ENCODE measurements at regions not wholly inside any gene's neighbourhood (a gene's known extent, or its start where the extent isn't known, plus 50 kb on each side); places are given as distances from the start of the nearest gene placed in this dataset.

GRCh38 chrX:20620306-20620705 is 353.6 kb upstream of the RPS6KA3 start:
- no peak for DNase-seq (ENCODE audit: low spot score)
- TF ChIP-seq CTCF (IDR thresholded peaks at IDR 0.05; ENCODE audit: extremely low read depth, insufficient read depth, missing control alignments) = no peak
- in situ Hi-C loops (cut with MboI; ENCODE audit: low pct_unique_long_range_greater_than_20kb, low sequenced_read_pairs, unreplicated experiment) = no loop called here

GRCh38 chrX:20609916-20610415 is 343.3 kb upstream of the RPS6KA3 start:
- TF ChIP-seq CTCF (IDR thresholded peaks at IDR 0.05; ENCODE audit: extremely low read depth, insufficient read depth, missing control alignments) = no peak
- no peak for DNase-seq (ENCODE audit: low spot score)
- in situ Hi-C loops (cut with MboI; ENCODE audit: low pct_unique_long_range_greater_than_20kb, low sequenced_read_pairs, unreplicated experiment) = no loop called here

GRCh38 chrX:20606831-20607230 is 340.1 kb upstream of the RPS6KA3 start:
- no peak for TF ChIP-seq CTCF (IDR thresholded peaks at IDR 0.05; ENCODE audit: extremely low read depth, insufficient read depth, missing control alignments)
- in situ Hi-C loops (cut with MboI; ENCODE audit: low pct_unique_long_range_greater_than_20kb, low sequenced_read_pairs, unreplicated experiment) = no loop called here
- DNase-seq (ENCODE audit: low spot score) = no peak

- no peak for TF ChIP-seq CTCF (IDR thresholded peaks at IDR 0.05; ENCODE audit: extremely low read depth, insufficient read depth, missing control alignments)
- in situ Hi-C loops (cut with MboI; ENCODE audit: low pct_unique_long_range_greater_than_20kb, low sequenced_read_pairs, unreplicated experiment) = no loop called here
- DNase-seq (ENCODE audit: low spot score) = no peak
Measured at GRCh38 chrX:20596856-20597255, 330.1 kb upstream of the RPS6KA3 start.

- in situ Hi-C loops (cut with MboI; ENCODE audit: low pct_unique_long_range_greater_than_20kb, low sequenced_read_pairs, unreplicated experiment) = no loop called here
Measured at GRCh38 chrX:20595928-20596575, 329.3 kb upstream of the RPS6KA3 start.

GRCh38 chrX:20594985-20595384 is 328.3 kb upstream of the RPS6KA3 start:
- TF ChIP-seq CTCF (IDR thresholded peaks at IDR 0.05; ENCODE audit: extremely low read depth, insufficient read depth, missing control alignments) = no peak
- DNase-seq (ENCODE audit: low spot score) = no peak
- in situ Hi-C loops (cut with MboI; ENCODE audit: low pct_unique_long_range_greater_than_20kb, low sequenced_read_pairs, unreplicated experiment) = no loop called here

More at GRCh38 chrX:20595928-20596575, 329.3 kb upstream of the RPS6KA3 start:
- no peak for TF ChIP-seq CTCF (IDR thresholded peaks at IDR 0.05; ENCODE audit: extremely low read depth, insufficient read depth, missing control alignments)
- DNase-seq (ENCODE audit: low spot score) = no peak
